H4 (cell line): ENCODE measurements at regions not wholly inside any gene's neighbourhood (a gene's known extent, or its start where the extent isn't known, plus 50 kb on each side); places are given as distances from the start of the nearest gene placed in this dataset.

ENCODE experiments used
- DNase-seq: peaks from one replicate; pipeline ENCODE4 v3.0.0-alpha.2; 2015; ENCODE audit warnings: low spot score

- no peak for DNase-seq
Observed at GRCh38 chr2:18425210-18425703, 135.2 kb downstream of the RDH14 start.

- DNase-seq: no peak
Observed at GRCh38 chr2:18423636-18424035, 136.8 kb downstream of the RDH14 start.

- no peak for DNase-seq
Observed at GRCh38 chr2:18422432-18423165, 137.9 kb downstream of the RDH14 start.

GRCh38 chr2:18413676-18414396, 146.6 kb downstream of the RDH14 start:
- peak; percentile 39 for DNase-seq

GRCh38 chr2:18412980-18413675, 147.3 kb downstream of the RDH14 start:
- no peak for DNase-seq

GRCh38 chr2:18411626-18412025, 148.8 kb downstream of the RDH14 start:
- DNase-seq: no peak

GRCh38 chr2:18410543-18410942, 149.9 kb downstream of the RDH14 start:
- no peak for DNase-seq

GRCh38 chr2:18408638-18409037, 151.8 kb downstream of the RDH14 start:
- DNase-seq: no peak

- no peak for DNase-seq
Observed at GRCh38 chr2:18406219-18406618, 154.2 kb downstream of the RDH14 start.

GRCh38 chr2:18404708-18405107, 155.7 kb downstream of the RDH14 start:
- peak; percentile 3 for DNase-seq

- no peak for DNase-seq
Observed at GRCh38 chr2:18403921-18404522, 156.4 kb downstream of the RDH14 start.

GRCh38 chr2:18402831-18403230, 157.6 kb downstream of the RDH14 start:
- no peak for DNase-seq

GRCh38 chr2:18401471-18401870, 159.0 kb downstream of the RDH14 start:
- DNase-seq: no peak

- no peak for DNase-seq
Observed at GRCh38 chr2:18399601-18400000, 160.9 kb downstream of the RDH14 start.

GRCh38 chr2:18398833-18399232, 161.6 kb downstream of the RDH14 start:
- no peak for DNase-seq

GRCh38 chr2:18396329-18397010, 164.0 kb downstream of the RDH14 start:
- no peak for DNase-seq

- no peak for DNase-seq
Observed at GRCh38 chr2:18395555-18395954, 164.9 kb downstream of the RDH14 start.

GRCh38 chr2:18387441-18388206, 172.8 kb downstream of the RDH14 start:
- peak; percentile 50 for DNase-seq

- no peak for DNase-seq
Observed at GRCh38 chr2:18384242-18384641, 176.2 kb downstream of the RDH14 start.

- no peak for DNase-seq
Observed at GRCh38 chr2:18381386-18381785, 179.1 kb downstream of the RDH14 start.

- DNase-seq: no peak
Observed at GRCh38 chr2:18380321-18380720, 180.1 kb downstream of the RDH14 start.
